CD8-positive, alpha-beta memory T cell (primary cell): ENCODE measurements at regions not wholly inside any gene's neighbourhood (a gene's known extent, or its start where the extent isn't known, plus 50 kb on each side); places are given as distances from the start of the nearest gene placed in this dataset.

ENCODE experiments used
- CTCF ChIA-PET: fragments of 350-600 bp; sonication (Branson Sonifier 250); formaldehyde crosslinking; loops from one replicate; lab custom pipeline; 2021; ENCODE audit warnings: antibody characterized with exemption; lab: Charles Lee
- POLR2A ChIA-PET: fragments of 350-600 bp; sonication (Branson Sonifier 250); formaldehyde crosslinking; loops from one replicate; lab custom pipeline; 2021; ENCODE audit warnings: antibody characterized with exemption; lab: Charles Lee
- DNase-seq, 5 donors: peaks; one replicate each; pipeline versions ENCODE4 v3.0.0 to v3.0.0-alpha.2; 2020 to 2022; ENCODE audit warnings: mixed read lengths in 1 of 5
- H3K27ac ChIP-seq: one replicate; pipeline ENCODE4 v1.7.0; 2013; ENCODE audit warnings: low read depth, mild to moderate bottlenecking, low read length, moderate library complexity
- H3K27me3 ChIP-seq: 2 replicates; pipeline ENCODE4 v1.7.0; 2013; ENCODE audit warnings: low read length, mild to moderate bottlenecking; ENCODE audit not compliant: insufficient read depth, poor library complexity, severe bottlenecking
- H3K36me3 ChIP-seq: 2 replicates; pipeline ENCODE4 v1.7.0; 2013; ENCODE audit warnings: mild to moderate bottlenecking, low read length, moderate library complexity; ENCODE audit not compliant: insufficient read depth
- H3K4me1 ChIP-seq: 2 replicates; pipeline ENCODE4 v1.7.0; 2013; ENCODE audit warnings: mild to moderate bottlenecking, low read length, moderate library complexity; ENCODE audit not compliant: insufficient read depth
- H3K4me3 ChIP-seq: 2 replicates; pipeline ENCODE4 v1.7.0; 2013; ENCODE audit warnings: mild to moderate bottlenecking, low read length
- H3K9me3 ChIP-seq: 2 replicates; pipeline ENCODE4 v1.7.0; 2013; ENCODE audit warnings: mild to moderate bottlenecking, low read length
- H3K27ac Mint-ChIP-seq, 8 donors: one replicate each; pipeline ENCODE4 v1.8.0; 2020 to 2021; ENCODE audit warnings: mixed read lengths in 8 of 8, mild to moderate bottlenecking in 6 of 8, inconsistent platforms in 3 of 8, moderate library complexity in 3 of 8
- H3K27me3 Mint-ChIP-seq, 2 donors: one replicate each; pipeline ENCODE4 v1.8.0; 2020 to 2021; ENCODE audit warnings: mixed read lengths in 2 of 2, mild to moderate bottlenecking in 1 of 2, moderate library complexity in 1 of 2
- H3K36me3 Mint-ChIP-seq, 3 donors: one replicate each; pipeline ENCODE4 v1.8.0; 2020 to 2021; ENCODE audit warnings: mixed read lengths in 3 of 3, inconsistent platforms in 1 of 3, mild to moderate bottlenecking in 1 of 3
- H3K4me1 Mint-ChIP-seq, 3 donors: one replicate each; pipeline ENCODE4 v1.8.0; 2020 to 2021; ENCODE audit warnings: mixed read lengths in 3 of 3, inconsistent platforms in 1 of 3, mild to moderate bottlenecking in 1 of 3
- H3K4me3 Mint-ChIP-seq, 7 donors: one replicate each; pipeline ENCODE4 v1.8.0; 2020 to 2021; ENCODE audit warnings: mixed read lengths in 7 of 7, mild to moderate bottlenecking in 6 of 7, moderate library complexity in 4 of 7, inconsistent platforms in 2 of 7
- H3K9me3 Mint-ChIP-seq, 5 donors: one replicate each; pipeline ENCODE4 v1.8.0; 2020 to 2022; ENCODE audit warnings: mixed read lengths in 5 of 5, mild to moderate bottlenecking in 3 of 5, moderate library complexity in 2 of 5, inconsistent platforms in 1 of 5

DNA sequence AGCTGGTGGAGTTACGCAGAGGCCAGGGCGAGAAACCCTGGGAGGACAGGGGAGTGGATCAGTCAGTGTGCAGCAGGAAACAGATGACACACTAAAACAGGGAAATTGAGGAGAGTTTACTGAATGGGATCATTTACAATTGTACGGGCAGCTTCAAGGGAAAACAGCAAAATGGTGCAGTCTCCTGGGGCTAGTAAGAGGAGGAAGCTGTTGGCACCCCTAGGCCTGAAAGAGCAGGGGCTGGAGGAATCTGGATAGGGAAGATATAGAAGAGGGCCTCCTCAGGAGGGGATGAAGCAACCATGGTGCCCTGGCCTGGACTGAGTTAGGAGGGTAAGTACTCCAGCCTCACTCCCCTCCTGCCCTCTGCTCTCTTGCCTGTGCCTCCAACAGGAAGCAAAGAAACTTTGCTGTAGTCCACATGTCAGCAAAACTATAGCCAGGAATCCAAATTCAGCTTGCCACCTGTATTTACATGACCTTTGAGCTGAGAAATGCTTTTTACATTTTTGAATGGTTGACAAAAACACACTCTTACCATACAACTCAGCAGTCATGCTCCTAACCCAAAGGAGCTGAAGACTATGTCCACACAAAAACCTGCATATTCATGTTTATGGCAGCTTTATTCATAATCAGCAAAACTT lies 52.3 kb upstream of the OPN4 start:
- no peaks in the 10 kb centered on the region for H3K4me1 Mint-ChIP-seq
- Histone ChIP-seq H3K27ac (no peak overlapping the region), H3K9me3 (no peaks in the 10 kb centered on the region), H3K4me1 (no peaks in the 10 kb centered on the region), H3K36me3 (no peaks in the 10 kb centered on the region), H3K4me3 (no peak overlapping the region), H3K27me3 (no peaks in the 10 kb centered on the region)
- no peak overlapping the region for H3K4me3 Mint-ChIP-seq
- DNase-seq = no peak
- peaks cover 0 to 4% (median 2%) of the 10 kb centered on the region in 5 donors for H3K9me3 Mint-ChIP-seq
- H3K27me3 Mint-ChIP-seq = peaks cover 3 to 9% of the 10 kb centered on the region in 2 donors
- peak overlapping the region in 1 of 8 donors; percentile 38 for H3K27ac Mint-ChIP-seq
- H3K36me3 Mint-ChIP-seq = peaks cover 0 to 4% (median 0%) of the 10 kb centered on the region in 3 donors
- CTCF ChIA-PET = no interaction called here
- POLR2A ChIA-PET = no interaction called here

DNA sequence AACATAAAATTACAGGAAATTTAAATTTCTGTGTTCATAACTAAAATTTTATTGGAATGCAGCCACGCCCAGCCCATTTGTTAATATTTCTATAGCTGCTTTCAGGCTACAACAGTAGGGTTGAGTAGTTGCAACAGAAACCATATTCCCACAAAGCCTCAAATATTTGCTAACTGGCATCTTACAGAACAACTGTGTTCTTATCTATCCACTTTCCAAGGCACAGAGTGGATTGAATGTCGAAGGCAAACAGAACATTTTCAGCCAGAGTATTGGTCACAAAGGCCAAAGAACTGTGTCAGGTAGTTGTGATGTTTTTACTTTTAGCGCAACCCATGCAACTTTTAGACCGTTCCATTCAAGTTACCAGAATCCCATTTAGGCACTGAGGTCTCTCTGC lies 51.1 kb upstream of the OPN4 start:
- Mint-ChIP-seq H3K4me3 (no peak overlapping the region), H3K27me3 (peaks cover 9 to 13% of the 10 kb centered on the region in 2 donors), H3K27ac (no peak overlapping the region), H3K36me3 (peaks cover 0 to 11% (median 0%) of the 10 kb centered on the region in 3 donors), H3K9me3 (peaks cover 2 to 5% (median 3%) of the 10 kb centered on the region in 5 donors), H3K4me1 (no peaks in the 10 kb centered on the region)
- no peaks in the 10 kb centered on the region for H3K9me3 ChIP-seq
- no peaks in the 10 kb centered on the region for H3K36me3 ChIP-seq
- no peak overlapping the region for H3K27ac ChIP-seq
- H3K27me3 ChIP-seq = no peaks in the 10 kb centered on the region
- DNase-seq = no peak
- H3K4me1 ChIP-seq = no peaks in the 10 kb centered on the region
- ChIA-PET POLR2A (no interaction called here), CTCF (no interaction called here)
- H3K4me3 ChIP-seq = no peak overlapping the region
